Stimulated activated CD8-positive, alpha-beta memory T cell treated with anti-CD3 and anti-CD28 coated beads, Interleukin-7, amount 100 ng/mL, for 48 hours (primary cell): ENCODE measurements at regions not wholly inside any gene's neighbourhood (a gene's known extent, or its start where the extent isn't known, plus 50 kb on each side); places are given as distances from the start of the nearest gene placed in this dataset.
"Not testable (repeated sequence)": the region's sequence is repeated elsewhere in the genome, so short reads cannot be mapped to it uniquely, and the experiment has no call there.

Experiments
- DNase-seq, 2 donors: peaks; one replicate each; pipeline ENCODE4 v3.0.0-alpha.2; 2020; ENCODE audit warnings: low read depth in 1 of 2; ENCODE audit errors: extremely low read depth in 1 of 2

DNA sequence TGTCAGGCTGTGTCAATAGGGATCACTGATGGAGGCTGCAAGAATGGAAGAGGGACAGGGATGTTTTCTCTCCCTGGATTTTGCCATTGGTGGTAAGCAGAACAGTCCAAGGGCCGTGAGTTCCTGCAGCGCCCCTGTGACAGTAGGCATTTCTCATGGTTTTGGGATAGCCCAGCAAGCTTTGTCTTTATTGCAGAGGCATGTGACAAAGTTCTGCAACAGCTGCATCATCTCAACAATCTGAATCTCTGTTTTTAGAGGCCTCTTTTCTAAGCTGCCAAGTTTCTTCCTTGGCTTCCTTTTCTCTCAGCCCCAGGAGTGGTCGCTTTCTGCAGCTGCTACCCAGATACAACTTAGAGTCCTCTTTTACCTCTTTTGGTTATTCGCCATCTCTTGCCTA is 95.7 kb upstream of the TSHZ3 start:
- DNase-seq, result no peak

DNA sequence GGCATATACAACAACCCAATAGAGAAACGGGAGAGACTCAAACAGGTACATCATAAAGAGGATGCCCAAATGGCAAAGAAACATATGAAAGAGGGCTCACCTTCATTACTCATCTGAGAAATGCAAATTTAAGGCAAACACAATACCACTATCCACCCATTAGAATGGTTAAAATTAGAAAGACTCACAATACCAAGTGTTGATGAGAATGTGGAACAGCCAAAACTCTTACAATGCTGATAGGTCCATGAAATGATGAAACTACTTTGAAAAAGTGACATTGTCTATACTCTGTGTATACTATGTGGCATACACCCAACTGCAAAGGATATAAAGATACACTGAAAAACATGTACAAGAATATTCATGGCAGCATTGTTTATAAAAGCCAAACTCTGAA is 96.2 kb upstream of the TSHZ3 start:
- DNase-seq, result no peak

DNA sequence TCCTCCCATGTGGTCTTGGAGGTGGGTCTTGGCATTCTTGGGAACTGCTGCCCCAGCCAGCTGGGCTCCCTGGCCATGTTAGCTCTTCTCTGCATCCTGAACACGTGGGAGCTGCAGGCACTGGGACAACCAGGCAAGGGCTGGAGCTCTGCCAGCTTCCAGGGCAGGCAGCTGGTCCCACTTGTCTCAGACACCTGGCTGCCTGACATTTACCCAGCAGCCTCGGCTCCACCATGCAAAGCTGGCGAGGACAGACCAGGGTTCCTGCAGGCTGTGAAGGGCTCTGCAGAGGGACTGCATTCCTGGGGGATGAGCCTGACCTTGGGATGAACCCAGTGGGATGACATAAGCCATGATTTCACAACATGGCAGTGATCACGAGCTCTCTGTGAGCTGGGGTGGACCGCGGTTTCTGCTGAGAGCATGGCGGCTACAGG is 99.0 kb upstream of the TSHZ3 start:
- DNase-seq, result no peak

GRCh38 chr19:31449379-31449778 is 100.1 kb upstream of the TSHZ3 start:
- no peak for DNase-seq

- no peak for DNase-seq
Observed at GRCh38 chr19:31450696-31451095, 101.5 kb upstream of the TSHZ3 start.

DNA sequence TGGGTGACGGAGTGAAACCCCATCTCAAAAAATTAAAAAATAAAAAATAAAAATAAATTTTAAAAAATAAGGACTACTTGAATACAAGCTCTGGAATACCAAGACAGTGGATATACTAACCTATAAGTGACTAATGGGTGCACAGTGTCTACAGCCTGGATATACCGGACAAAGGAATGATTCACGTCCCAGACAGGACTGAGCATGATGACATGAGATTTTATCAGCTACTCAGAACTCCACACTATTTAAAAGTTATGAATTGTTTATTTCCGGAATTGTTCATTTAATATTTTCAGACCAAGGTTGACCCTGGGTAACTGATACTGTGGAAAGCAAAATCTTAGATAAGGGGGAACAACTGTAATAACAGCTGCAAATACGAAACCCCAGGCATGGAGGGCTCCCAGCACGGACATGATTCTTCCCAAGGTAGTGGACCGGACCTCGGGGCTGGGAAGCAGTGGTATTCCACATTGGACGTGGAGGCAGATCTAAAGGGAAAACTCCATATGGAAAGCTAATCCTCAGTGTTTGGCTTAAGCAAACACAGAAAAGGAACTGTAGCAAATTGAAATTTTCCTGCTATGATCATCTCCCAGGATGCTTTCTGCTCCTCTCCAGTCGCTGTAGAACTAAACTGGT is 102.6 kb upstream of the TSHZ3 start:
- no peak for DNase-seq

- no peak for DNase-seq
Observed at GRCh38 chr19:31459430-31459829, 110.2 kb upstream of the TSHZ3 start.

DNA sequence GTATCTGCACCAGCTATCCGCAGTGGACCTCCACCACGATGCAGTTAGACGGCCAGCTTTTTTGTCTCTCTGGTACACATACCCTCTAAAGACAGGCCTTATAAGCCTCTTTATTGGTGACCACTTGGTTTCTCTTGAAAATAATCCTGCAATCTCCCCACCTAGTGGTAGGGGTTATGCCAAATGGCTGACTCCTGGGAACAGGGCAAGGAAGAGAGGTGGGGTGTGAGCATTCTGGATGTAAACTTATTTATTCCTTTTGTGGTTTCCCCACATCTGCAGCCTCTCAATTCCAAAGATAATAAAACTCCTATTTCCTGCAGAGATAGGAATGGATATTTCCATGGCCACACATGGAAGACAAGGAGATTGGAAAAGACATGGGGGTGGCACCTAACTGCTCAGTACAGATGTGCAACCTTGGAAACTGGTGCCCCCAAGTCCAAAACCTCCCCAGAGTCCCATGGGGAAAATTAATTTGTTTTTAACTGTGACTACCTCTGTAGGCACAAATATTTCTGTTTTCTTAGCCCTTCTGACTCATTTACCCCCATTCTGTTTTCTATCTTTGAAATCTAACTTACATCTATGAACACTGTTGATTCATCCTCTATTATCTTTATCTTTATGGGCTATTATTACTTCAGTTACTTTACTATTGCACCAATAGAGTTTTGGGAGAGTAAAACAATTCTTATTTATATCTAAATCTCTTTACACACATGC is 112.7 kb upstream of the TSHZ3 start:
- DNase-seq, result no peak

GRCh38 chr19:31470229-31470939 is 121.1 kb upstream of the TSHZ3 start:
- DNase-seq, result no peak

- no peak for DNase-seq
Observed at GRCh38 chr19:31470952-31471351, 121.7 kb upstream of the TSHZ3 start.

DNA sequence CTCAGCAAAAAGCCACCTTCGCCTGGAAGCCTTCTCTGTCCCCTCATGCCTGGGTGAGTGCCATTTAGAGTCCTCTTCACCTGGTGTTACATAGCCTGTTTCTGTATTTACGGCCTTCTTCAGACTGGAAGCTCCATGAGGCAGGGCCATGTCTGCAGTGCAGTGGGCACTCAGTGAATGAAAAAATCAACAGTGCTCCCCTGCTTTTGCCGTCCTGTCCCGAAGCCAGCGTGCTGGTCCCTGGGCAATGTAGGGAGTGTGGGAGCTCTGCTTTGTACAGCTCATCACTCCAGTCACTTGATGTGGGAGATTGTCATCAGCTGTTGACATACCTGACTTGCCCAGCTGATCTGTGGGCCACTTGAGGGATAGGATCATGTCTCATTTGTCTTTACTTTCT is 129.0 kb upstream of the TSHZ3 start:
- DNase-seq, result no peak

DNA sequence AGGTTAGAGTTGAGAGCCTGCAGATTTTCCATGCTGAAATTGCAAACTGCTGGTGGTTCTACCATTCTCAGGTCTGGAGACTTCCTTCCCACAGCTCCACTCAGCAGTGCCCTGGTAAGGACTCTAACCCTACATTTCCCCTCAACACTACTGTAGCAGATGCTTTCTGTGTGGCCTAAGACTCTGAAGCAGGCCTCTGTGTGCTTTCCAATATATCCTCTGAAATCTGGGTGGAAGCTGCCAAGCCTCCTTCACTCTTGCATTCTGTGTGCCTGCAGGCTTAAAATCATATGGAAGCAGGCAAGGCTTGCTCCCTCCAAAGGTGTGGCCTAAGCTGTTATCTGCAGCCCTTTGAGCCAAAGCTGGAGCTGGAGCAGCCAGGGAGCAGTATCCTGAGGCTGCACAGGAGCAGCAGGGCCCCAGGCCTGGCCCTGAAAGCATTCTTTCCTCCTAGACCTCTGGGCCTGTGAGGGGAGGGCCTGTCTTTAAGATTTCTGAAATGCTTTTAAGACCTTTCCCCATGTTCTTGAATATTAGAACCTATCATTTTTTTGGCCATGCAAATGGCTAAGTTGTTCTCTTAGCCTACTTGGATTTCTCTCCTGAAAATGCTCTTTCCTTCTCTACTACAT is 134.1 kb upstream of the TSHZ3 start:
- DNase-seq, result no peak

DNA sequence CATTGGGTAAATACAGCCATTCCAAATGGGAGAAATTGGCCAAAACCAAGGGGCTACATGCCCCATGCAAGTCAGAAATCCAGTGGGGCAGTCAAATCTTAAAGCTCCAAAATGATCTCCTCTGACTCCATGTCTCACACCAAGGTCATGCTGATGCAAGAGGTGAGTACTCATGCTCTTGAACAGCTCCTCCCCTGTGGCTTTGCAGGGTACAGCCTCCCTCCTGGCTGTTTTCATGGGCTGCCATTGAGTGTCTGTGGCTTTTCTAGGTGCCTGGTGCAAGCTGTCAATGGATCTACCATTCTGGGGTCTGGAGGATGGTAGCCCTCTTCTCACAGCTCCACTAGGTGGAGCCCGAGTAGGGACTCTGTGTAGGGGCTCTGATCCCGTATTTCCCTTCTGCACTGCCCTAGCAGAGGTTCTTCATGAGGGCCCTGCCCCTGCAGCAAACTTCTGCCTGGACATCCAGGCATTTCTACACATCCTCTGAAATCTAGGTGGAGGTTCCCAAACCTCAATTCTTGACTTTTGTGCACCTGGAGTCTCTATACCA is 135.7 kb upstream of the TSHZ3 start:
- DNase-seq, result not testable (repeated sequence)

GRCh38 chr19:31485472-31485871 is 136.2 kb upstream of the TSHZ3 start:
- no peak for DNase-seq

DNA sequence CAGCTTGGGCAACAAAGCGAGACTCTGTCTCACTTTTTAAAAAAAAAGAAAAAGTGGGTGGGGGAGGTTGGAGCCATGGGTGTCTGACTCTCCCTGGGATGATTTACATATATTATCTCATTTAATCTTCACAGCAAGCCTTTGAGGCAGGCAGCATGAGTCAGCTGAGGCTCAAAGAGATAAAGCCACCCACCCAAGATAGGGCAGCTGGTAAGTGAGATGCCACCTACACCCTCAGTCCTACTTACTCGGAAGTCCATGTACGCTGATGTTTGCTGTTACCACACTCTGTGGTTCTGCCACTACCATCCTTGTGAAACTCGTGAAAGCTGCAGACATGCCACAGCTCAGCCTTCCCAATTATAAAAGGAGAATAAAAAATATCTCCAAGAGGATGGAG is 142.0 kb upstream of the TSHZ3 start:
- no peak for DNase-seq

DNA sequence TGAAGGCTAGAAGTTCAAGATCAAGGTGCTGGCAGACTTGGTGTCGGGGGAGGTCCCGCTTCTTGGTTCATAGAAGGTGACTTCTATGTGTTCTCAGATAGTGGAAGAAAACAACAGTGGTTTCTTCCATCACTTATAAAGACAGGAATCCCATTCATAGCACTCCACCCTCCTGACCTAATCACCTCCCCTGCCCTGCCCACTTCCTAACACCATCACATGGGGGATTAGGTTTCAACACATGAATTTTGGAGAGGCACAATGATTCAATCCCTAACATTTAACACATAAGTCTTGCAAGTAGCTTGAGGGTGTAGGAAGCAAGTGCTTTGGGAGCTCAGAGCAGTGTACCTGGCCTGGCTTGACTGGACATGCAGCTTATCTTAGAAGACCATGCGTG is 142.8 kb upstream of the TSHZ3 start:
- DNase-seq, result no peak

- no peak for DNase-seq
Observed at GRCh38 chr19:31496076-31496475, 146.8 kb upstream of the TSHZ3 start.

- DNase-seq, result no peak
Observed at GRCh38 chr19:31497709-31498108, 148.5 kb upstream of the TSHZ3 start.

- no peak for DNase-seq
Observed at GRCh38 chr19:31498781-31499180, 149.5 kb upstream of the TSHZ3 start.

GRCh38 chr19:31499281-31500196 is 150.3 kb upstream of the TSHZ3 start:
- DNase-seq, result no peak
